ENCODE measurements at regions not wholly inside any gene's neighbourhood (a gene's known extent, or its start where the extent isn't known, plus 50 kb on each side); places are given as distances from the start of the nearest gene placed in this dataset.
A peak's percentile ranks its signal among the peaks of the same experiment; 100 is the strongest.

GRCh38 chr1:192518700-192519099 lies 56.9 kb upstream of the RGS1 start:
- Histone ChIP-seq H3K27ac (no peak overlapping the region), H3K4me1 (peaks cover 0 to 8% (median 0%) of the 10 kb centered on the region in 4 donors), H3K9me3 (no peaks in the 10 kb centered on the region), H3K27me3 (no peaks in the 10 kb centered on the region), H3K36me3 (no peaks in the 10 kb centered on the region), H3K4me3 (no peak overlapping the region)
- no peak for DNase-seq
- TF ChIP-seq, protein P1, sequence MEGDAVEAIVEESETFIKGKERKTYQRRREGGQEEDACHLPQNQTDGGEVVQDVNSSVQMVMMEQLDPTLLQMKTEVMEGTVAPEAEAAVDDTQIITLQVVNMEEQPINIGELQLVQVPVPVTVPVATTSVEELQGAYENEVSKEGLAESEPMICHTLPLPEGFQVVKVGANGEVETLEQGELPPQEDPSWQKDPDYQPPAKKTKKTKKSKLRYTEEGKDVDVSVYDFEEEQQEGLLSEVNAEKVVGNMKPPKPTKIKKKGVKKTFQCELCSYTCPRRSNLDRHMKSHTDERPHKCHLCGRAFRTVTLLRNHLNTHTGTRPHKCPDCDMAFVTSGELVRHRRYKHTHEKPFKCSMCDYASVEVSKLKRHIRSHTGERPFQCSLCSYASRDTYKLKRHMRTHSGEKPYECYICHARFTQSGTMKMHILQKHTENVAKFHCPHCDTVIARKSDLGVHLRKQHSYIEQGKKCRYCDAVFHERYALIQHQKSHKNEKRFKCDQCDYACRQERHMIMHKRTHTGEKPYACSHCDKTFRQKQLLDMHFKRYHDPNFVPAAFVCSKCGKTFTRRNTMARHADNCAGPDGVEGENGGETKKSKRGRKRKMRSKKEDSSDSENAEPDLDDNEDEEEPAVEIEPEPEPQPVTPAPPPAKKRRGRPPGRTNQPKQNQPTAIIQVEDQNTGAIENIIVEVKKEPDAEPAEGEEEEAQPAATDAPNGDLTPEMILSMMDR (IDR thresholded peaks at IDR 0.05) = no peak
- TF ChIP-seq POLR2A (IDR thresholded peaks at IDR 0.05) = no peak

DNA sequence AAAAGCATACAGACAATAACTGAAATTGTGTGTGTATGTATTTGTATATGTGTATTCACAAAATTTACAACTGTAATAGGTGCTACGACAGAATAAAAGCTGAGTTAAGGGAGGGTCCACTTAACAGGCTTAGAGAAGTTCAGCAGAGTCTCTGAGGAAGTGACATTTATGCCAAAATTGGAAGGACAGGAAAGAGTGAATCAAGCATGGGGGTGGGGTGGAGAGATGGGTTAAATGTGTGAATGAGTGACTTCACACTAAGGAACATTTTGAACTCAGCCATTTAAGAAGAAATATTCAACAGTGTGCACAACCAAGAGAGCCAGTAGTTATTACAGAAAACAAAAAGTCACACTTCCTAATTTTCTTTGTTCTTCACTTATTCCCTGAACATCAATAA lies 53.8 kb upstream of the RGS1 start:
- Histone ChIP-seq H3K4me3 (no peak overlapping the region), H3K27me3 (no peaks in the 10 kb centered on the region), H3K27ac (peak overlapping the region in 1 of 4 donors; percentile 21), H3K4me1 (peaks cover 0 to 8% (median 0%) of the 10 kb centered on the region in 4 donors), H3K36me3 (no peaks in the 10 kb centered on the region), H3K9me3 (no peaks in the 10 kb centered on the region)
- no peak for TF ChIP-seq POLR2A (IDR thresholded peaks at IDR 0.05)
- TF ChIP-seq, protein P1 (IDR thresholded peaks at IDR 0.05) = no peak
- no peak for DNase-seq

GRCh38 chr1:192522673-192523072 lies 52.9 kb upstream of the RGS1 start:
- H3K9me3 ChIP-seq = no peaks in the 10 kb centered on the region

GRCh38 chr1:192524223-192524622 lies 51.4 kb upstream of the RGS1 start:
- Histone ChIP-seq H3K27ac (no peak overlapping the region), H3K4me3 (no peak overlapping the region), H3K36me3 (no peaks in the 10 kb centered on the region), H3K4me1 (no peaks in the 10 kb centered on the region), H3K27me3 (no peaks in the 10 kb centered on the region), H3K9me3 (no peaks in the 10 kb centered on the region)
- TF ChIP-seq, protein P1 (IDR thresholded peaks at IDR 0.05) = no peak
- no peak for TF ChIP-seq POLR2A (IDR thresholded peaks at IDR 0.05)
- DNase-seq = no peak

More at GRCh38 chr1:192522673-192523072, 52.9 kb upstream of the RGS1 start:
- DNase-seq = no peak
- no peaks in the 10 kb centered on the region for H3K36me3 ChIP-seq
- TF ChIP-seq, protein P1 (IDR thresholded peaks at IDR 0.05) = no peak
- H3K4me1 ChIP-seq = peaks cover 0 to under 1% (median 0%) of the 10 kb centered on the region in 4 donors
- no peaks in the 10 kb centered on the region for H3K27me3 ChIP-seq
- H3K4me3 ChIP-seq = no peak overlapping the region
- H3K27ac ChIP-seq = no peak overlapping the region

Measured in Peyer's patch (tissue), 4 donors.